ENCODE measurements at regions not wholly inside any gene's neighbourhood (a gene's known extent, or its start where the extent isn't known, plus 50 kb on each side); places are given as distances from the start of the nearest gene placed in this dataset.

GRCh38 chr2:175838979-175839378 is 163.1 kb downstream of the LNPK start:
- intact Hi-C loops (cut with DNase I) = no loop called here
- Histone ChIP-seq H3K4me1 (peaks cover 0 to 4% (median 0%) of the 10 kb centered on the region in 4 donors), H3K36me3 (no peaks in the 10 kb centered on the region), H3K4me3 (no peak overlapping the region), H3K27me3 (no peaks in the 10 kb centered on the region), H3K27ac (replicated peaks in 1 of 4) (no peak overlapping the region), H3K9me3 (no peaks in the 10 kb centered on the region)
- DNase-seq (ENCODE audit: extremely low spot score) = no peak
- TF ChIP-seq POLR2A (IDR thresholded peaks at IDR 0.05; ENCODE audit: low read depth) (no peak), EP300 (IDR thresholded peaks at IDR 0.05) (no peak), POLR2AphosphoS5 (IDR thresholded peaks at IDR 0.05) (no peak)
- TF ChIP-seq, protein P1, sequence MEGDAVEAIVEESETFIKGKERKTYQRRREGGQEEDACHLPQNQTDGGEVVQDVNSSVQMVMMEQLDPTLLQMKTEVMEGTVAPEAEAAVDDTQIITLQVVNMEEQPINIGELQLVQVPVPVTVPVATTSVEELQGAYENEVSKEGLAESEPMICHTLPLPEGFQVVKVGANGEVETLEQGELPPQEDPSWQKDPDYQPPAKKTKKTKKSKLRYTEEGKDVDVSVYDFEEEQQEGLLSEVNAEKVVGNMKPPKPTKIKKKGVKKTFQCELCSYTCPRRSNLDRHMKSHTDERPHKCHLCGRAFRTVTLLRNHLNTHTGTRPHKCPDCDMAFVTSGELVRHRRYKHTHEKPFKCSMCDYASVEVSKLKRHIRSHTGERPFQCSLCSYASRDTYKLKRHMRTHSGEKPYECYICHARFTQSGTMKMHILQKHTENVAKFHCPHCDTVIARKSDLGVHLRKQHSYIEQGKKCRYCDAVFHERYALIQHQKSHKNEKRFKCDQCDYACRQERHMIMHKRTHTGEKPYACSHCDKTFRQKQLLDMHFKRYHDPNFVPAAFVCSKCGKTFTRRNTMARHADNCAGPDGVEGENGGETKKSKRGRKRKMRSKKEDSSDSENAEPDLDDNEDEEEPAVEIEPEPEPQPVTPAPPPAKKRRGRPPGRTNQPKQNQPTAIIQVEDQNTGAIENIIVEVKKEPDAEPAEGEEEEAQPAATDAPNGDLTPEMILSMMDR (IDR thresholded peaks at IDR 0.05) = no peak
- WGBS = 90% methylated on average over 2 of the region's 2 CpGs

DNA sequence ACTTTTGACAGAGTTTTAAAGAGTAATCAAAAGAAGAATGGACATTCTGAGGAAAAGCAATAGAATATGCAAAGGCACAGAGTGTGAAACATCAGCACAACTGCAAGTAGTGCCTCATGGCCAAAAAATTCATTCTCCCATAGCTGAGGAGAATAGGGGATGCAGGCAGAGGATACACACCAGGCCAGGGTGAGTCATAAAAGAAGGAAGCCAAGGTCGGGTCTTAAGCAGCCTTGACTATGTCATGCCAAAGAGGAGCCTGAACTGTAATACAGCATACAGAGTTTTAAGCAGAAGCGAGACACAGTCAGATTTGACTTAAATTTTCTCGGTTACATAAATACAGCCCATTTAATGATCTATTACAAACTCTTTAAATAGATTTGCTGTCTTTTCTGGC is 165.0 kb downstream of the LNPK start:
- TF ChIP-seq EP300 (IDR thresholded peaks at IDR 0.05) (no peak), POLR2A (IDR thresholded peaks at IDR 0.05; ENCODE audit: low read depth) (no peak), POLR2AphosphoS5 (IDR thresholded peaks at IDR 0.05) (no peak)
- TF ChIP-seq, protein P1 (IDR thresholded peaks at IDR 0.05) = no peak
- H3K36me3 ChIP-seq = no peaks in the 10 kb centered on the region
- no peaks in the 10 kb centered on the region for H3K9me3 ChIP-seq
- intact Hi-C loops (cut with DNase I) = no loop called here
- no peak overlapping the region for H3K27ac ChIP-seq (replicated peaks in 1 of 4)
- H3K4me1 ChIP-seq = peaks cover 0 to 4% (median 0%) of the 10 kb centered on the region in 4 donors
- 41% methylated on average over 3 of the region's 3 CpGs for WGBS
- no peak for DNase-seq (ENCODE audit: extremely low spot score)
- no peaks in the 10 kb centered on the region for H3K27me3 ChIP-seq
- H3K4me3 ChIP-seq = no peak overlapping the region

DNA sequence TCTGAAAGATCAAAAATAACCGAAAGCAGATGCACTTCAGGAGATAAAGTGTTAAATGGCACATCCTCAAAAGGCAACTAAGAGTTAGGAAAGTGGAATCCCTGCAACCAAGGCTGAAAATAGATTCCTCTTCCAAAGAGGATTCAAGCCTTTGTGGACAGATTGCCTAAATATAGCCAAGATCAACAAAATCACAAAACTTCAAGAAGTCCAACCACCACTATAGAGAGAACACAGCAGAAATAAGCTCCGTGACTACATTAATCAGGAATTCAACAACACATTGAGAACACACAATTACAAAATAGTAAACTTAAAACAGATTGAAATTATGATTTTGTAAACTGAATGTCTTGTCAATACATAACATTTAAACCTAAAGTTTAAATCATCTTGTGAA is 165.7 kb downstream of the LNPK start:
- H3K27ac ChIP-seq (replicated peaks in 1 of 4) = no peak overlapping the region
- WGBS = 86% methylated on average over 2 of the region's 2 CpGs
- DNase-seq (ENCODE audit: extremely low spot score) = no peak
- TF ChIP-seq POLR2A (IDR thresholded peaks at IDR 0.05; ENCODE audit: low read depth) = no peak
- TF ChIP-seq, protein P1 (IDR thresholded peaks at IDR 0.05) = no peak
- no peak for TF ChIP-seq POLR2AphosphoS5 (IDR thresholded peaks at IDR 0.05)
- no peak for TF ChIP-seq EP300 (IDR thresholded peaks at IDR 0.05)
- H3K9me3 ChIP-seq = no peaks in the 10 kb centered on the region
- intact Hi-C loops (cut with DNase I) = no loop called here
- H3K4me1 ChIP-seq = peaks cover 0 to 4% (median 0%) of the 10 kb centered on the region in 4 donors
- no peaks in the 10 kb centered on the region for H3K36me3 ChIP-seq
- H3K4me3 ChIP-seq = no peak overlapping the region
- H3K27me3 ChIP-seq = no peaks in the 10 kb centered on the region

DNA sequence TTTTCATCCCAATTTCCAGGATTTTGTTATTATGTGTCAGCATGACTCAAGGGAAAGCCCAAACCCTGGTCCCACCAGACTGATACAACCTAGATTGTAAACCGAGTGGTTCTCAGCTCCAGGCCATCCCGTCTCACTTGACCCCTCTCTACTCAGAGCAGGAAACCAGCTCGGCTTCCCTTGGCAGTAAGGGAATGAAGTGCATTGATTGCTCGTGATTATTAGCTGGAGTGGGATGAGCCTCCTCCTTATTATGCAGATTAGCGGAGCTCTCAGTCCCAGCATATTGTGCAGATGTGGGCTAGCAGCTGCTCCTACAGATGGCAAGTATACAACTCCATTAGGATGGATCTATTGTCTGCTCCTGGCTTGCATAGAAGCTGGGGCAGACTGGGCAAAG is 167.6 kb downstream of the LNPK start:
- no peaks in the 10 kb centered on the region for H3K36me3 ChIP-seq
- peaks cover 0 to 4% (median 0%) of the 10 kb centered on the region in 4 donors for H3K4me1 ChIP-seq
- H3K27me3 ChIP-seq = no peaks in the 10 kb centered on the region
- no peak overlapping the region for H3K4me3 ChIP-seq
- no peak for DNase-seq (ENCODE audit: extremely low spot score)
- no peaks in the 10 kb centered on the region for H3K9me3 ChIP-seq
- intact Hi-C loops (cut with DNase I) = no loop called here
- 63% methylated on average over 5 of the region's 5 CpGs for WGBS
- H3K27ac ChIP-seq (replicated peaks in 1 of 4) = no peak overlapping the region
- TF ChIP-seq POLR2AphosphoS5 (IDR thresholded peaks at IDR 0.05) = no peak
- TF ChIP-seq, protein P1 (IDR thresholded peaks at IDR 0.05) = no peak
- TF ChIP-seq EP300 (IDR thresholded peaks at IDR 0.05) = no peak
- no peak for TF ChIP-seq POLR2A (IDR thresholded peaks at IDR 0.05; ENCODE audit: low read depth)

- no peaks in the 10 kb centered on the region for H3K9me3 ChIP-seq
- intact Hi-C loops (cut with DNase I) = no loop called here
These were observed 169.2 kb downstream of the LNPK start for GRCh38 chr2:175832866-175833265.

More at GRCh38 chr2:175832866-175833265, 169.2 kb downstream of the LNPK start:
- no peak for DNase-seq (ENCODE audit: extremely low spot score)
- no peak for TF ChIP-seq EP300 (IDR thresholded peaks at IDR 0.05)
- TF ChIP-seq POLR2AphosphoS5 (IDR thresholded peaks at IDR 0.05) = no peak
- TF ChIP-seq POLR2A (IDR thresholded peaks at IDR 0.05; ENCODE audit: low read depth) = no peak
- TF ChIP-seq, protein P1 (IDR thresholded peaks at IDR 0.05) = no peak
- Histone ChIP-seq H3K4me3 (no peak overlapping the region), H3K27me3 (no peaks in the 10 kb centered on the region), H3K4me1 (peaks cover 0 to 4% (median 0%) of the 10 kb centered on the region in 4 donors), H3K27ac (replicated peaks in 1 of 4) (no peak overlapping the region), H3K36me3 (no peaks in the 10 kb centered on the region)

Data from esophagus muscularis mucosa (tissue), 4 donors.